ENCODE measurements at regions not wholly inside any gene's neighbourhood (a gene's known extent, or its start where the extent isn't known, plus 50 kb on each side); places are given as distances from the start of the nearest gene placed in this dataset.

DNA sequence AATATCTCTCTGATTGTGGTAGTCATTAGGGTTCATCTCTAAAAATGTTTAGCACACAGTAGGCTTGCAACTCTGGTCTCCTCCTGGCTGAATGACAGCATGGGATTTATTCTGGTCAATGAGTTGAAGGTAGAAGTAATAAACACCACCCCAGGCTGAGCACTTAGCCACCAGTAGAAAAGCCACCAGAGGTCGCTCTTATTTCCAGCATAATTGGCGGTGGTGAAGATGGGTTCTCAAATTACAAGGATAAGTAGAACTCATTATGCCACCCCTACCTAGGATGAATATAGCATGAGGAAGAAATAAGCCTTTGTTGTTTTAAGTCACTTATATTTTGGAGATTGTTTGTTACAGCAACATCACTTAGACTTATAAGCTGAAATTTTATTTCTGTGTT, 302.7 kb downstream of the GPM6A start:
- TF ChIP-seq, protein P1, sequence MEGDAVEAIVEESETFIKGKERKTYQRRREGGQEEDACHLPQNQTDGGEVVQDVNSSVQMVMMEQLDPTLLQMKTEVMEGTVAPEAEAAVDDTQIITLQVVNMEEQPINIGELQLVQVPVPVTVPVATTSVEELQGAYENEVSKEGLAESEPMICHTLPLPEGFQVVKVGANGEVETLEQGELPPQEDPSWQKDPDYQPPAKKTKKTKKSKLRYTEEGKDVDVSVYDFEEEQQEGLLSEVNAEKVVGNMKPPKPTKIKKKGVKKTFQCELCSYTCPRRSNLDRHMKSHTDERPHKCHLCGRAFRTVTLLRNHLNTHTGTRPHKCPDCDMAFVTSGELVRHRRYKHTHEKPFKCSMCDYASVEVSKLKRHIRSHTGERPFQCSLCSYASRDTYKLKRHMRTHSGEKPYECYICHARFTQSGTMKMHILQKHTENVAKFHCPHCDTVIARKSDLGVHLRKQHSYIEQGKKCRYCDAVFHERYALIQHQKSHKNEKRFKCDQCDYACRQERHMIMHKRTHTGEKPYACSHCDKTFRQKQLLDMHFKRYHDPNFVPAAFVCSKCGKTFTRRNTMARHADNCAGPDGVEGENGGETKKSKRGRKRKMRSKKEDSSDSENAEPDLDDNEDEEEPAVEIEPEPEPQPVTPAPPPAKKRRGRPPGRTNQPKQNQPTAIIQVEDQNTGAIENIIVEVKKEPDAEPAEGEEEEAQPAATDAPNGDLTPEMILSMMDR (IDR thresholded peaks at IDR 0.05): no peak
- TF ChIP-seq POLR2A (IDR thresholded peaks at IDR 0.05): no peak
- TF ChIP-seq EP300 (IDR thresholded peaks at IDR 0.05): no peak
- no peak for TF ChIP-seq POLR2AphosphoS5 (IDR thresholded peaks at IDR 0.05)
